ENCODE measurements at regions not wholly inside any gene's neighbourhood (a gene's known extent, or its start where the extent isn't known, plus 50 kb on each side); places are given as distances from the start of the nearest gene placed in this dataset.

DNA sequence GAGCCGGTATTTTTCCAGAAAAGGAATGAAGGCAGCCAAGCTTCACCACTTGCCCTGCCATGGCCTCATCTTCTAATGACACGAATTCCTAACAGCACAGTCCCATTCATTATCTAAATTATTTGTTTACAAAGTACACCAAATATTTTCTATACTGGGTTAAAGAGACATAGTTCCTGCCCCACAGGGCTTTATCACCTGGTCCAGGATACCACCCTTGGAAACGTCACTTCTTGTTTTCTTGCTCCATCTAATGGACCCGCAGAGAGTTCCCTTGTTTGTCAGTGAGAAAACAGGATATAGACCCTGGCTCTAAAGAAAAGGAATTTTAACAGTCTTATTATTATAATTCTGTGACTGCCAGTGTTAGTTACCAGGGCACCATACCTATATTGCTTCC is 1165.4 kb downstream of the GATA3 start:
- DNase-seq (ENCODE audit: low spot score) (no peak), ATAC-seq (ENCODE audit: low read depth) (no peak)
- H3K4me3 ChIP-seq (ENCODE audit: severe bottlenecking) = no peak overlapping the region
- no peaks in the 10 kb centered on the region for H3K4me1 ChIP-seq (ENCODE audit: insufficient read depth, poor library complexity, severe bottlenecking)
- H3K27ac ChIP-seq (ENCODE audit: poor library complexity, severe bottlenecking) = no peak overlapping the region
- TF ChIP-seq, protein P1, sequence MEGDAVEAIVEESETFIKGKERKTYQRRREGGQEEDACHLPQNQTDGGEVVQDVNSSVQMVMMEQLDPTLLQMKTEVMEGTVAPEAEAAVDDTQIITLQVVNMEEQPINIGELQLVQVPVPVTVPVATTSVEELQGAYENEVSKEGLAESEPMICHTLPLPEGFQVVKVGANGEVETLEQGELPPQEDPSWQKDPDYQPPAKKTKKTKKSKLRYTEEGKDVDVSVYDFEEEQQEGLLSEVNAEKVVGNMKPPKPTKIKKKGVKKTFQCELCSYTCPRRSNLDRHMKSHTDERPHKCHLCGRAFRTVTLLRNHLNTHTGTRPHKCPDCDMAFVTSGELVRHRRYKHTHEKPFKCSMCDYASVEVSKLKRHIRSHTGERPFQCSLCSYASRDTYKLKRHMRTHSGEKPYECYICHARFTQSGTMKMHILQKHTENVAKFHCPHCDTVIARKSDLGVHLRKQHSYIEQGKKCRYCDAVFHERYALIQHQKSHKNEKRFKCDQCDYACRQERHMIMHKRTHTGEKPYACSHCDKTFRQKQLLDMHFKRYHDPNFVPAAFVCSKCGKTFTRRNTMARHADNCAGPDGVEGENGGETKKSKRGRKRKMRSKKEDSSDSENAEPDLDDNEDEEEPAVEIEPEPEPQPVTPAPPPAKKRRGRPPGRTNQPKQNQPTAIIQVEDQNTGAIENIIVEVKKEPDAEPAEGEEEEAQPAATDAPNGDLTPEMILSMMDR (IDR thresholded peaks at IDR 0.05; ENCODE audit: poor library complexity, severe bottlenecking) = no peak
- H3K9me3 ChIP-seq (ENCODE audit: severe bottlenecking) = no peaks in the 10 kb centered on the region
- no peaks in the 10 kb centered on the region for H3K27me3 ChIP-seq (ENCODE audit: insufficient read depth, poor library complexity, severe bottlenecking)
- no peaks in the 10 kb centered on the region for H3K36me3 ChIP-seq (ENCODE audit: low read depth)

DNA sequence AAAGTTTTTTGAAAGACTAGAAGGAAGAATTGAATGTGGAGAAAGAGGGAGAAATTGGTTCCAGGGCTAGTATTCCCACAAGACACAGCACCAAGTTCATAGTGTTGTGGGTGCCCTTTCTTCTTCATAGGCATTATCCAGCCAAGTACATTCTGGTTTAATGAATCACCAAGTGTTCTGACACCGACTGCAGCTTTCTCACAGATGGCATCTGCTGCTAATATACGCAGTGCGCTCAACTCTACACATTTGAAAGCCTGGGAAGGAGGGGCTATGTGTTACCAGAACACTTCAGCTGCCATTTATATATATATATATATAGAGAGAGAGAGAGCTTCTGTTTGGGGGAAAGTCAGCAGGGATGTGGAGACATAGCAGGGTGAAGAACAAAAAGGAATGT is 1168.4 kb downstream of the GATA3 start:
- no peaks in the 10 kb centered on the region for H3K27me3 ChIP-seq (ENCODE audit: insufficient read depth, poor library complexity, severe bottlenecking)
- H3K9me3 ChIP-seq (ENCODE audit: severe bottlenecking) = no peaks in the 10 kb centered on the region
- TF ChIP-seq, protein P1 (IDR thresholded peaks at IDR 0.05; ENCODE audit: poor library complexity, severe bottlenecking) = no peak
- ATAC-seq (ENCODE audit: low read depth) = 0 out of 3 replicates have a peak, but pooled peaks have one; percentile 31
- no peak for DNase-seq (ENCODE audit: low spot score)
- H3K36me3 ChIP-seq (ENCODE audit: low read depth) = no peaks in the 10 kb centered on the region
- no peaks in the 10 kb centered on the region for H3K4me1 ChIP-seq (ENCODE audit: insufficient read depth, poor library complexity, severe bottlenecking)
- no peak overlapping the region for H3K4me3 ChIP-seq (ENCODE audit: severe bottlenecking)
- H3K27ac ChIP-seq (ENCODE audit: poor library complexity, severe bottlenecking) = no peak overlapping the region

DNA sequence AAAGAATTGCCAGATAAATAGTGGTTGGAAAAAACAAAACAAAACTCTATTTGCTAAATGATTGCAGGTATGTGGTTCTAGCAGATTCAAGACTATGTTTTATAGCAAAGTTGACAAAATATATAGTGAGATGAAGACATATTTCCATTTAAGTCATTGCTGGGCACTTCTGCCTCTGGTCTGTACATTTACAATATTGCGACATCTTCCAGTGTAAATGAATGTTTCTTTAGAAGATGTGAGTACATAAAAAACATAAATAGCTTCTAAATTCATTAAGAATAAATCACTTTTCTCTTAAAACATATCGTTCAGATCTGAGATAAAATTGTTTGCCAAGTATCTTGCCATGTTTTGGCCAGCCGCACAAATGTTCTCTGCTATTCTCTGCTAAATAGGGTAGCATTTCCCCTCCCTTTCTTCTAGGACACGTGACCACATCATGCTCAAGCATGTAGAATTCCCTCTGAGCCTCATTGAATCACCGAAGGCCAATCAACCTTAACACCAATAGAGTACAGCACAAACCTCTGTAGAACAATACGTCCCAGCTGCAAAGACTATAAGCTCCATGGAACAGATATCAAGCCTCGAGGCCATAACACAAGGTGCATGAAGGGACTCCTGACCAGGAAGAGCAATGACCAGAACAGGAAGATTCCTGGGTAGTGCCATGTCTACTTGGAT is 1173.3 kb downstream of the GATA3 start:
- Histone ChIP-seq H3K4me1 (ENCODE audit: insufficient read depth, poor library complexity, severe bottlenecking) (peaks cover 10% of the 10 kb centered on the region), H3K27me3 (ENCODE audit: insufficient read depth, poor library complexity, severe bottlenecking) (no peaks in the 10 kb centered on the region), H3K27ac (ENCODE audit: poor library complexity, severe bottlenecking) (no peak overlapping the region), H3K9me3 (ENCODE audit: severe bottlenecking) (no peaks in the 10 kb centered on the region), H3K36me3 (ENCODE audit: low read depth) (no peaks in the 10 kb centered on the region), H3K4me3 (ENCODE audit: severe bottlenecking) (no peak overlapping the region)
- ATAC-seq (ENCODE audit: low read depth) = peak; percentile 33; the same call in 2 of the 3 replicates
- TF ChIP-seq, protein P1 (IDR thresholded peaks at IDR 0.05; ENCODE audit: poor library complexity, severe bottlenecking) = no peak
- DNase-seq (ENCODE audit: low spot score) = no peak

DNA sequence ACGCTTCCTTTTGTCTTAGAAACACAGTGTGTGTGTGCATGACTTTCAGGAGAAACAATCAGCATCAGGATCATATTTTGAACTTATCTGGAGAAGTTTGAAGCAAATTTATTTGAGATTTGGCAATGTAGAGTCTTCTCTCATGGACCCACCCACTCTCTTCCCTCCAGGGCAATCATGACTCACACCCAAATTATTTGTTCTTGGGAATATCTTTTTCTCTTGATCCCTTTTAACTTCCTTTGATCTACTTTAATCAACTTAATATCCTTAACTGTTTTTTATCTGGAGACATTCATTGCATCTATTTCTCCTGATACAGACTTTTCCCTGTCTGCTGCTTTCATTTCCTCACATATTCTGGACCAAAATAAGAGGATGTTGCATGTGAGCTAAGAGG is 1174.3 kb downstream of the GATA3 start:
- TF ChIP-seq, protein P1 (IDR thresholded peaks at IDR 0.05; ENCODE audit: poor library complexity, severe bottlenecking) = no peak
- Histone ChIP-seq H3K36me3 (ENCODE audit: low read depth) (no peaks in the 10 kb centered on the region), H3K4me3 (ENCODE audit: severe bottlenecking) (no peak overlapping the region), H3K27ac (ENCODE audit: poor library complexity, severe bottlenecking) (no peak overlapping the region), H3K27me3 (ENCODE audit: insufficient read depth, poor library complexity, severe bottlenecking) (no peaks in the 10 kb centered on the region), H3K9me3 (ENCODE audit: severe bottlenecking) (no peaks in the 10 kb centered on the region), H3K4me1 (ENCODE audit: insufficient read depth, poor library complexity, severe bottlenecking) (peaks cover 10% of the 10 kb centered on the region)
- no peak for ATAC-seq (ENCODE audit: low read depth)
- no peak for DNase-seq (ENCODE audit: low spot score)

DNA sequence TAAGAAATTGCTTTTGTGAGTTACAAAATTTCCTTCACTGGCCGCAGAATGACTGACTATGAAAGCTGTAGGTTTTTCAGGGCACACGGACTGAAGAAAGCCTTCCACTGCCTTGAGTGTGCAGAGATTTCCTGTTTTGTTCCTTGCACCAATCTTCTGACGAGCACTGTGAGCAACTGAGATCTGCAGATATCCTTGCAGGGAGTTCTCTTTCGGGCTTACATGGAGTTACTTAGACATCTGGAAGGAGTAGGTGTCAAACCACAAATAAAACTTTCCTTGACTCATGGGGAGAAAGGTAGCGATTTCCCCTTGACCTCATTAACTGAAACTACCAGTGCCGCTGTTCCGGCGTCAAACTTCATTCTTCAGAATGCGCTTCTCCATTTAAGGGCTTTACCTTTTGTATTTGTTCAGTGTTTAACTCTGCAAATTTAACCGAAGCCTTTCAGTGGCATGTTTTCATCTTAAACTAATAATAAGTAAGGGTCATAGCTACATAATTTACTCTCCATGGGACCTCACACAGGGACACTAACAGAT is 1175.3 kb downstream of the GATA3 start:
- TF ChIP-seq, protein P1 (IDR thresholded peaks at IDR 0.05; ENCODE audit: poor library complexity, severe bottlenecking) = no peak
- H3K27me3 ChIP-seq (ENCODE audit: insufficient read depth, poor library complexity, severe bottlenecking) = no peaks in the 10 kb centered on the region
- DNase-seq (ENCODE audit: low spot score) (no peak), ATAC-seq (ENCODE audit: low read depth) (no peak)
- no peak overlapping the region for H3K4me3 ChIP-seq (ENCODE audit: severe bottlenecking)
- no peaks in the 10 kb centered on the region for H3K9me3 ChIP-seq (ENCODE audit: severe bottlenecking)
- peaks cover 10% of the 10 kb centered on the region for H3K4me1 ChIP-seq (ENCODE audit: insufficient read depth, poor library complexity, severe bottlenecking)
- H3K27ac ChIP-seq (ENCODE audit: poor library complexity, severe bottlenecking) = no peak overlapping the region
- H3K36me3 ChIP-seq (ENCODE audit: low read depth) = no peaks in the 10 kb centered on the region

All from RWPE2 (cell line).